Fibroblast of lung (primary cell): ENCODE measurements at regions not wholly inside any gene's neighbourhood (a gene's known extent, or its start where the extent isn't known, plus 50 kb on each side); places are given as distances from the start of the nearest gene placed in this dataset.
A peak's percentile ranks its signal among the peaks of the same experiment; 100 is the strongest.

Source experiments
- DNase-seq, 2 donors: peaks; one replicate each; pipeline versions ENCODE4 v3.0.0 to v3.0.0-alpha.2; 2010; ENCODE audit warnings: low read depth in 2 of 2
- H2AFZ ChIP-seq: 2 replicates; pipeline ENCODE4 v1.5.1; 2012; ENCODE audit warnings: low read length, control low read depth, inconsistent platforms
- H3K27ac ChIP-seq: 2 replicates; pipeline ENCODE4 v1.5.1; 2011; ENCODE audit warnings: low read length, control low read depth; ENCODE audit not compliant: insufficient read depth
- H3K27me3 ChIP-seq: 2 replicates; pipeline ENCODE4 v1.5.1; 2011; ENCODE audit warnings: mild to moderate bottlenecking, low read length; ENCODE audit not compliant: control insufficient read depth, insufficient read depth
- H3K36me3 ChIP-seq: 2 replicates; pipeline ENCODE4 v1.5.1; 2011; ENCODE audit warnings: low read length; ENCODE audit not compliant: control insufficient read depth, insufficient read depth
- H3K4me1 ChIP-seq: 2 replicates; pipeline ENCODE4 v1.5.1; 2011; ENCODE audit warnings: low read length; ENCODE audit not compliant: control insufficient read depth, insufficient read depth; ENCODE audit errors: extremely low read depth
- H3K4me2 ChIP-seq: 2 replicates; pipeline ENCODE4 v1.5.1; 2011; ENCODE audit warnings: low read length, control low read depth; ENCODE audit not compliant: insufficient read depth; ENCODE audit errors: extremely low read depth
- H3K4me3 ChIP-seq, 4 experiments: fragments of 200-600 bp in 1 of 4; sonication (generic) in 1 of 4; replicated peaks in 1 of 4; 2 replicates each; pipeline ENCODE4 v1.5.1; 2011 to 2016; ENCODE audit warnings: low read length in 4 of 4, low read depth in 3 of 4, mild to moderate bottlenecking in 3 of 4, control low read depth in 2 of 4, inconsistent platforms in 1 of 4, mixed read lengths in 1 of 4; ENCODE audit not compliant: insufficient read depth in 1 of 4; ENCODE audit errors: control extremely low read depth in 1 of 4
- H3K79me2 ChIP-seq: 2 replicates; pipeline ENCODE4 v1.5.1; 2012; ENCODE audit warnings: mild to moderate bottlenecking, low read length, inconsistent platforms; ENCODE audit not compliant: control insufficient read depth, insufficient read depth
- H3K9ac ChIP-seq: 2 replicates; pipeline ENCODE4 v1.5.1; 2011; ENCODE audit warnings: mild to moderate bottlenecking, low read length, control low read depth; ENCODE audit not compliant: insufficient read depth
- H3K9me3 ChIP-seq: 2 replicates; pipeline ENCODE4 v1.5.1; 2012; ENCODE audit warnings: low read depth, low read length; ENCODE audit not compliant: control insufficient read depth, insufficient read depth
- H4K20me1 ChIP-seq: 2 replicates; pipeline ENCODE4 v1.5.1; 2011; ENCODE audit warnings: low read length; ENCODE audit not compliant: control insufficient read depth, insufficient read depth; ENCODE audit errors: extremely low read depth
- EZH2 ChIP-seq: IDR thresholded peaks from 2 replicates; pipeline ENCODE4 v1.5.1; 2012; ENCODE audit warnings: low read length, control low read depth, mild to moderate bottlenecking; ENCODE audit errors: missing control alignments
- TF ChIP-seq, protein P1 (sequence below), 2 donors: IDR thresholded peaks in 1 of 2; conservative IDR thresholded peaks in 1 of 2; 1 replicate in 1 of 2; 2 replicates in 1 of 2; pipeline ENCODE4 v1.5.1; 2011 to 2012; ENCODE audit warnings: low read length in 2 of 2, control low read depth in 1 of 2, inconsistent platforms in 1 of 2, low read depth in 1 of 2, mild to moderate bottlenecking in 1 of 2

DNA sequence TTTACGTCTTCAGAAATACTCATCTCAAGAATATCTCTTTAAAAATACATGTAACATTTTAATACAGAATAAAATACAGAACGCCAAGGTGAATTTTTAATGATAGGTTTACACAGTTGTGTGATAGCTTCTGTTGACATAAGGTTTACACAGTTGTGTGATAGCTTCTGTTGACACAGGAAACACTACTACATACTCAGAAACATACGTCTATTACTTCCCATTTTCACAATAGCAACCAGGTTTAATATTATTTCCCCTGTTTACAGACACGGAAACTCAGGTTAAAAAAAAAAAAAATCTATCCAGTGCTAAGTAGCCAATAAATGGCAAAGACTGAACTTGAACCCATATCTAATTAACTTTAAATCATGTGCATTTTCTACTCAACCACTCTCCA lies 571.2 kb downstream of the LIG4 start:
- Histone ChIP-seq H2AFZ (no peak overlapping the region), H3K9ac (no peak overlapping the region), H3K4me2 (no peak overlapping the region), H3K9me3 (no peaks in the 10 kb centered on the region), H3K79me2 (no peaks in the 10 kb centered on the region), H4K20me1 (no peaks in the 10 kb centered on the region), H3K4me3 (no peak overlapping the region), H3K36me3 (no peaks in the 10 kb centered on the region), H3K4me1 (no peaks in the 10 kb centered on the region), H3K27ac (no peak overlapping the region), H3K27me3 (no peaks in the 10 kb centered on the region)
- TF ChIP-seq, protein P1, sequence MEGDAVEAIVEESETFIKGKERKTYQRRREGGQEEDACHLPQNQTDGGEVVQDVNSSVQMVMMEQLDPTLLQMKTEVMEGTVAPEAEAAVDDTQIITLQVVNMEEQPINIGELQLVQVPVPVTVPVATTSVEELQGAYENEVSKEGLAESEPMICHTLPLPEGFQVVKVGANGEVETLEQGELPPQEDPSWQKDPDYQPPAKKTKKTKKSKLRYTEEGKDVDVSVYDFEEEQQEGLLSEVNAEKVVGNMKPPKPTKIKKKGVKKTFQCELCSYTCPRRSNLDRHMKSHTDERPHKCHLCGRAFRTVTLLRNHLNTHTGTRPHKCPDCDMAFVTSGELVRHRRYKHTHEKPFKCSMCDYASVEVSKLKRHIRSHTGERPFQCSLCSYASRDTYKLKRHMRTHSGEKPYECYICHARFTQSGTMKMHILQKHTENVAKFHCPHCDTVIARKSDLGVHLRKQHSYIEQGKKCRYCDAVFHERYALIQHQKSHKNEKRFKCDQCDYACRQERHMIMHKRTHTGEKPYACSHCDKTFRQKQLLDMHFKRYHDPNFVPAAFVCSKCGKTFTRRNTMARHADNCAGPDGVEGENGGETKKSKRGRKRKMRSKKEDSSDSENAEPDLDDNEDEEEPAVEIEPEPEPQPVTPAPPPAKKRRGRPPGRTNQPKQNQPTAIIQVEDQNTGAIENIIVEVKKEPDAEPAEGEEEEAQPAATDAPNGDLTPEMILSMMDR (conservative IDR thresholded peaks at IDR 0.05 in 1 of 2, IDR thresholded peaks at IDR 0.05 in 1 of 2; ENCODE audit: low read depth in 1 of 2, low read length in 2 of 2), result no peak
- no peak for TF ChIP-seq EZH2
- no peak for DNase-seq

DNA sequence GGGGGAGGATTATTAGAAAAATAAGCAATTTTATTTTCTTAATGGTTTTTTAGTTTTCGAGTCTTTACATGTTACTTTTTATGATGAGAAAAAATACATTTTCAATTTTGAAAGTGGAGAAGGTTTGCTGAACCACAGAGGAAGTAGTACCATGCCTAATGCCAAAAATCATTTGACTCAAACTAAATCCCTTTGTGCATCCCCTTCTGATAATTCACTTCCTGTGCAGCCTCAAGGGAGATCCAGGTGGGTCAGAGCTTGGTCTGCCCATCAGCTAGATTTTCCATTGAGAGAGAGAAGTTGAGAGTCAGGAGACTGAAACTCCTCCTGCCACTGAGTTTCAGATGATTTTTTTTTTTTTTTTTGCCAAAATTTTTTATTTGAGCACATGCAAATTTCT lies 571.7 kb downstream of the LIG4 start:
- H3K27me3 ChIP-seq, result no peaks in the 10 kb centered on the region
- H3K4me3 ChIP-seq, result no peak overlapping the region
- no peaks in the 10 kb centered on the region for H3K36me3 ChIP-seq
- H4K20me1 ChIP-seq, result no peaks in the 10 kb centered on the region
- no peak overlapping the region for H3K27ac ChIP-seq
- H3K9ac ChIP-seq, result no peak overlapping the region
- no peaks in the 10 kb centered on the region for H3K4me1 ChIP-seq
- H2AFZ ChIP-seq, result no peak overlapping the region
- H3K9me3 ChIP-seq, result no peaks in the 10 kb centered on the region
- no peaks in the 10 kb centered on the region for H3K79me2 ChIP-seq
- H3K4me2 ChIP-seq, result no peak overlapping the region
- no peak for DNase-seq
- TF ChIP-seq, protein P1 (conservative IDR thresholded peaks at IDR 0.05 in 1 of 2, IDR thresholded peaks at IDR 0.05 in 1 of 2; ENCODE audit: low read depth in 1 of 2, low read length in 2 of 2), result no peak
- no peak for TF ChIP-seq EZH2

DNA sequence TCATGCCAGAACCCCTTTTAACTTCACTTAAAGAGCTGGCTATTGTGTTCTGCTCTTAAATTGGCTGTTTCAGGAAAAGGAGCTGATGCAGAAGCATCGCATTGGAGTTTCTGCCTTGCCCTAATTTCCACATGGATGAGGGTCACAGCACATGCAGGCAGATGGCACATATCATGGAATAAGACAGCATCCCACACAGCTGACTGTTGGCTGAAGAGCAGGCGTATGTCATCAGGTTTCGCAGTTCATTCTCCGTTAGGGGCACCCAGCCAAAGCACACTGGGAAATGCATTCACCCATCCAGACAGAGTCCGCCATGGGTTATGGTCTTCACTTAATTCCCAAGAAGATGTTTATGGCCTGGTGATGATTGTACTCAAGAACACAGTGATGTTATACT lies 572.5 kb downstream of the LIG4 start:
- no peak overlapping the region for H3K4me3 ChIP-seq
- no peak overlapping the region for H2AFZ ChIP-seq
- H3K4me2 ChIP-seq, result peak overlapping the region; percentile 26
- DNase-seq, result peak in 1 of 2 donors; percentile 58
- no peaks in the 10 kb centered on the region for H3K9me3 ChIP-seq
- no peaks in the 10 kb centered on the region for H3K4me1 ChIP-seq
- H3K9ac ChIP-seq, result no peak overlapping the region
- no peaks in the 10 kb centered on the region for H3K79me2 ChIP-seq
- H3K27me3 ChIP-seq, result no peaks in the 10 kb centered on the region
- no peaks in the 10 kb centered on the region for H3K36me3 ChIP-seq
- no peak overlapping the region for H3K27ac ChIP-seq
- TF ChIP-seq EZH2, result no peak
- TF ChIP-seq, protein P1 (conservative IDR thresholded peaks at IDR 0.05 in 1 of 2, IDR thresholded peaks at IDR 0.05 in 1 of 2; ENCODE audit: low read depth in 1 of 2, low read length in 2 of 2), result no peak
- no peaks in the 10 kb centered on the region for H4K20me1 ChIP-seq
